Inferior parietal cortex (tissue), 1 donor: ENCODE measurements at regions not wholly inside any gene's neighbourhood (a gene's known extent, or its start where the extent isn't known, plus 50 kb on each side); places are given as distances from the start of the nearest gene placed in this dataset.
A peak's percentile ranks its signal among the peaks of the same experiment; 100 is the strongest.

Experiments used
- DNase-seq: peaks from one replicate; pipeline ENCODE4 v3.0.0-alpha.2; 2016; ENCODE audit errors: extremely low spot score

DNA sequence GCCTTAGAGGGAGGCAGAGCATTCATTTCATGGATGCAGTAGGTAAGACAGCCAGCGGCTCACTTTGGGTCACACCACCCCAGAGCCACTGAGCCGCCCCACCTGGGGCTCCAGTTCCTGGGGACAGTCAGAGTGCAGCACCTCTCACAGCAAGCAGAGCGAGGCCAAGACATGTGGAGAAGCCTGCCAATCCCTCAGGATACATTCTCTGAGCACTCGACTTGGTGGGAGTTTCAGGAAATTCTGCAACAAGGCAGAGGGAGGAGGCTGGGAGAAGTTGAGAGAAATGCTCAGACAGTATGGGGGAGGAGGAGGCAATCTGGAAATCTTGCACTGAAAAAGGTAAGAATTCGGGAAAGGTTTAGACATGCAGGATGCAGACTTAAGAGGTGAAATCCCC, 60.8 kb upstream of the WLS start:
- DNase-seq = peak; percentile 22

DNA sequence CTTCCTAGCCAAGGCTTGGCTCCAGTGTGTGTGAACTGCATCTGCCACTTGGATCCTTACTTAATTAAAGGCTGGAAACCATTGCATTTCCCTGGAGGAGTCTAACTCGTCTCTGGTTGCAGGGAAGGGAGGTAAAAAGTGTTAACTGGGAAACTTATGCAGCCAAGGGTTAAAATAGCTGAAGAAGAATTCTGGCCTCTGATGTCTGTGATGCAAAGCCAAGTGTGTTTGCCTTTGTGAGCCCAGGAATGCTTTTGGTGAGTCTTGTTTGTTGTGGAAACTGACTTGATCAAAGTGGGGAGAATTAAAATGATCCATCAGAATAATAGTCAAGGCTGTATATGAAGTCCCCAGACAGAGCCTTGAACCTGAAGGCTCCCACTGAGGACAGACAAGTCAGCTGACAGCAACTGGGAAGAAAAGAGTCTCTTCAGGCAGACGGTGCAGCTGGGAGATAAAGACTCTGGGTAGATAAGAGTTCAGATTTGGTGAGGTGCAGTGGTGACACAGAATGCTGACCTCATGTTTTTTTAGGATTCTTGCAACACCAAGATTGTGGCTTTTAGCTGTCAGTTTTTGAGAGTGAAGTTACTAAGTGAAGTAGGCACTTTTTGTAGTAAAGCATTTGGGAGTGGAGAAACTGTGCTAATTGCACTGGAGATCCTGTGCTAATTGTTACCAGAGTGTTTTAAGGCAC, 59.5 kb upstream of the WLS start:
- DNase-seq = no peak

DNA sequence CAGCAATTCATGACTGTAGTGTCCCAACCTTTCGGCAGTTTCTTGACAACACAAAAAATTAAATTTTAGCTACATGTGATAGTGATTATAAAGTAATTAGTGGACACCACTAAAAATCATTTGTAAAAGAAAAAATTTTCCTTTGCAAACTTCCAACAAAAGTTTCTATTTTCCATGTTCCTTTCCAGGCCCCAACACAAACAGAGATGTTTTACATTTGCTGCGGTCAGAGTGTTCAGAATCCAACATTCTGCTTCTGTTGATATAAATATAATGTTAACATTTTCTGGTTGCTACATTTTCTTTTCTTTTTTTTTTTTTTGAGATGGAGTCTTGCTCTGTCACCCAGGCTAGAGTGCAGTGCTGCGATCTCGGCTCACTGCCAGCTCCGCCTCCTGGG, 54.9 kb upstream of the WLS start:
- no peak for DNase-seq

DNA sequence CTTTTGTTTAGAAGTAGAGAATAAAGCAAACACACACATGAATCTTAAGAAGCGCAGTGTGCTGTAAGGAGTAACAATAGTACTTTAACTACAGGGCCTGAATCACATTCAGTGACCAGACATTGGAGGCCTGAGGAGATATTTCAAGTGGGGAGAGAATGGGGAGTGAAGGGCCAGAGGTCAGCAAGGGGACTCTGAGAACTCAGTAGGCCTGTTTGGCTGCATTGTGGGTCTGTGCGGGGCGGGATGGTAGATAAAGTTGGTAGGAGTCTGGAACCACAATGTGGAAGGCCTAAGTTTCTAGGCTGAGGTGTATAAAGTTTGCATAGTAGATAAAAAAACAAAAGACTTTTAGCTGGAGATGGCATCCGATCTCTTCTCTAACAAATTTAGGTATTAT, 52.7 kb upstream of the WLS start:
- DNase-seq = no peak

DNA sequence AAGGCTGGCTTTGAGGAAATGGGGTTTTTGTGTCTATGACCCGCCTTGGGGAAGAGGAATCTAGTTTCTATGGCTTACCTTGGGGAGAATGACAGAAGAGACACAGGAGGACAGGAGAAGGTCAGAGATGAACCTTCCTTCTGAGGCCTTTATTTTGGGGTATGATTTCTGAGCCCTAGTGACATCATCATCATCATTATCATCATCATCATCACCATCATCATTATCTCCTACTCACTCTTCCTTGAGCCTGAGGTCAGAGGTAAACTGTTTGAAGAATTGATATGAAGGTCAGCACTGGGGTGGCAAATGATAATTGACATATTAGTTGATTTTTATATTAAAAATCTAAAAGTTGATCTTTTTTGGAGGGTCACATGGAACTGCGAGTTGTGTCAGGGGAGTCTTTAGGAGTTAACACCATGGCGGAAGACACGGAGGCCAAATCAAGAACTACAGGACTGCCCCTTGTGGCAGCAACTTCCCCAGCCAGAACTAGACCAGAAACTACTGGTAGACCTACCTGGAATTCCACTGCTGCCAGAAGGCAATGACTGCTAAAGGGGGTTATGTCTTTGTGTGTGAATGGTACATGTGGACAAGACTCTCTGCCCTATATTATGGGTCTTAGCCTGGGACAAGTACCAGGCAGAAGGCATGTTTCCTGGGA, 49.8 kb upstream of the WLS start:
- DNase-seq = no peak
